ENCODE measurements at regions not wholly inside any gene's neighbourhood (a gene's known extent, or its start where the extent isn't known, plus 50 kb on each side); places are given as distances from the start of the nearest gene placed in this dataset.

DNA sequence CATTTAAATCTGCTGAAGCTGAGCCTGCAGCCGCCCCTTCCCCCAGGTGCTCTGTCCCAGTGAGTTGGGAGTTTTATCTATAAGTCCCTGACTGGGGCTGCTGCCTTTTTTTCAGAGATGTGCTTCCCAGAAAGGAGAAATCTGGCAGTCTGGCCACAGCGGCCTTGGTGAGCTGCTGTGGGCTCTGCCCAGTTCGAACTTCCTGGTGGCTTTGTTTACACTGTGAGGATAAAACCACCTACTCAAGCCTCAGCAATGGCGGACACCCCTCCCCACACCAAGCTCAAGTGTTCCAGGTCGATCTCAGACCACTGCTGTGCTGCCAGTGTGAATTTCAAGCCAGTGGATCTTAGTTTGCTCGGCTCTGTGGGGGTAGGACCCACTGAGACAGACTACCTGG is 97.3 kb downstream of the ACAA2 start:
- H3K27me3 ChIP-seq (ENCODE audit: control insufficient read depth, insufficient read depth, low read length): no peaks in the 10 kb centered on the region
- H3K4me3 ChIP-seq (ENCODE audit: low read length): no peak overlapping the region
- H3K36me3 ChIP-seq (ENCODE audit: insufficient read depth, low read length): no peaks in the 10 kb centered on the region
- no peaks in the 10 kb centered on the region for H3K9me3 ChIP-seq (replicated peaks; ENCODE audit: low read length)
- no peak overlapping the region for H3K4me2 ChIP-seq (ENCODE audit: low read length)
- H3K4me1 ChIP-seq (ENCODE audit: control insufficient read depth, insufficient read depth, low read length): no peaks in the 10 kb centered on the region
- H3K9ac ChIP-seq (ENCODE audit: low read depth, low read length): no peak overlapping the region

DNA sequence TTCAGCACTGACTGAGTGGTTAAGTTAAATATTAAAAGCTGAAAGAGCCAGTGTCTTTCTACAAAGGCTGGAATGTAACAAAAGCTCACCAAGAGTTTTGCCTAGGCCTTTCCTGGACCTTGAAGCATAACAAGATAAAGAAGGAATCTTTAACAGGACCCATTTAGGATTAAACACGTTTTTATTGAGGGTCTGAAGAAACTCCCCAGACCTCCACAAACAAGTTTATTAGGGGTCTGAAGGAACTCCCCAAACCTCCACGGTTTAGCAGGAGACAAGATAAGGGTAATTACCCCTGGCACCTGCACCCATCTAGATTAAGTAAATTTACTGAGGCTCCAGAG is 104.0 kb downstream of the ACAA2 start:
- no peak overlapping the region for H3K4me2 ChIP-seq (ENCODE audit: low read length)
- no peaks in the 10 kb centered on the region for H3K36me3 ChIP-seq (ENCODE audit: insufficient read depth, low read length)
- peaks cover 5% of the 10 kb centered on the region for H3K27me3 ChIP-seq (ENCODE audit: control insufficient read depth, insufficient read depth, low read length)
- H3K9ac ChIP-seq (ENCODE audit: low read depth, low read length): no peak overlapping the region
- H3K9me3 ChIP-seq (replicated peaks; ENCODE audit: low read length): no peaks in the 10 kb centered on the region
- no peak overlapping the region for H3K4me3 ChIP-seq (ENCODE audit: low read length)
- H3K4me1 ChIP-seq (ENCODE audit: control insufficient read depth, insufficient read depth, low read length): peaks cover 5% of the 10 kb centered on the region

DNA sequence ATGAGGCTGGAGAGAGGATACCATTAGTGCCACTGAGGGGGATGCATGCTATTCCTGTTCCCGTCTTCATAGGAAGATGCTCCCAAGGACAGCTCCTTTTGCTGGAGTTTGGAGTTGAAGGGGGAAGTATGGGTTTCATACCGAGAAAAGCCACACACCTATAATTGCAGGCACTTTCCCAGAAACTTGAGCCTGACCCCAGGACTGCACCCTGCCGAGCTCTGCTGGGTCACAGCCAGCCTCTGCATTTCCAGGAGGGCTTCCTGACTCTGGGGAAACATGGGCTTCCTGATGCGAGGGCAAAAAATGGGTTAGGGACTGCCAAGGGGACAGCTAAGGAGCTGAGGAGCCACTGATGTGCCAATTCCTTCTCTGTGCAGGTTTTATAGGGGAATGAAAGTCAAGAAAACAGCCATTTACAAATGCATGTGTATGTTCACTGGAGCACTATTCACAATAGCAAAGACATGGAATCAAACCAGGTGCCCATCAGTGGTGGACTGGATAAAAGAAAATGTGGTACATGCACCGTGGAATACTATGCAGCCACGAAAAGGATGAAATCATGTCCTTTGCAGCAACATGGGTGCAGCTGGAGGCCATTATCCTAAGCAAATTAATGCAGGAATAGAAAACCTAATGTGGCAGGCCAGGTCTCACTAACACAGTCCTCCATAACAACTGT is 104.5 kb downstream of the ACAA2 start:
- no peaks in the 10 kb centered on the region for H3K9me3 ChIP-seq (replicated peaks; ENCODE audit: low read length)
- peaks cover 5% of the 10 kb centered on the region for H3K4me1 ChIP-seq (ENCODE audit: control insufficient read depth, insufficient read depth, low read length)
- H3K4me2 ChIP-seq (ENCODE audit: low read length): no peak overlapping the region
- H3K9ac ChIP-seq (ENCODE audit: low read depth, low read length): no peak overlapping the region
- no peak overlapping the region for H3K4me3 ChIP-seq (ENCODE audit: low read length)
- peaks cover 5% of the 10 kb centered on the region for H3K27me3 ChIP-seq (ENCODE audit: control insufficient read depth, insufficient read depth, low read length)
- H3K36me3 ChIP-seq (ENCODE audit: insufficient read depth, low read length): no peaks in the 10 kb centered on the region

DNA sequence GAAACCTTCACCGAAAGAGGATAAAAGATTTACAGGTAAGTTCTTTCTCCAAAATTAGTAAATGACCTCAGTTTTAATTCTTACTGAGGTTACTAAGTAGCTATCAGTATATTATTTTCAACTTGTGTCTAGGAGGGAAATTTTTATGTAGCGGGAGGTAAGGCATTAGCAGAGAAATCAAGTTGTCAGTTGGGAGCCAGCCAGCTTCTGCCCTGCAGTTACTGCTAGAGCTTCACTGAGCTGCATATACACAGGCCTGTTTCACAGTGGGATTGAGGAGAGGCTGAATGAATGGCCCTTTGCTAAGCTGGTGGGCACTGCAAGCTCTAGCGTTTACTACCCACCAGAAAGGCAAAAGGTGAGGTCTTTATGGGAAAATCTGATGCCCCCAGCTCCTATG is 105.7 kb downstream of the ACAA2 start:
- Histone ChIP-seq H3K4me2 (ENCODE audit: low read length) (no peak overlapping the region), H3K27me3 (ENCODE audit: control insufficient read depth, insufficient read depth, low read length) (peaks cover 5% of the 10 kb centered on the region), H3K4me3 (ENCODE audit: low read length) (no peak overlapping the region), H3K9me3 (replicated peaks; ENCODE audit: low read length) (no peaks in the 10 kb centered on the region), H3K36me3 (ENCODE audit: insufficient read depth, low read length) (no peaks in the 10 kb centered on the region), H3K9ac (ENCODE audit: low read depth, low read length) (no peak overlapping the region), H3K4me1 (ENCODE audit: control insufficient read depth, insufficient read depth, low read length) (peaks cover 5% of the 10 kb centered on the region)

DNA sequence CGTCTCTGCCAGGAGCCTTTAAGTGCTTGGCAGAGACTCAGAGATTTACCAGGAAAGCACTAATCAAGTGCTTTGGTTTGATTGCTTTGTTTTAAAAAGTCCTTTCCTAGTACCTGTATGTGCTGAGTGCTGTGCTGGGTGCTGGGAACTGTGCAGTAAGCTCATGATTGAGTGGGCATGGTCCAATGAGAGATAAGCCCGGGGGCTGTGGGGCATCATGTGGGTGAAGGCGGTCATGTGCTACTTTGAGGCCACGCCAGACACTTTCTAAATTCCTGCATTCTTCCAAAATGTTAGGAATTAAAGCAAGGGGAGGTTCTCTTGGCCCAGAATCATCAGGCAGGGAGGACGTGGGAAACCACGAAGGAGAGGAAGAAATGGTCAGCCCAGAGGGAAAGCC is 109.0 kb downstream of the ACAA2 start:
- H3K4me1 ChIP-seq (ENCODE audit: control insufficient read depth, insufficient read depth, low read length): peaks cover 5% of the 10 kb centered on the region
- H3K4me2 ChIP-seq (ENCODE audit: low read length): no peak overlapping the region
- no peaks in the 10 kb centered on the region for H3K9me3 ChIP-seq (replicated peaks; ENCODE audit: low read length)
- H3K27me3 ChIP-seq (ENCODE audit: control insufficient read depth, insufficient read depth, low read length): no peaks in the 10 kb centered on the region
- H3K4me3 ChIP-seq (ENCODE audit: low read length): no peak overlapping the region
- H3K9ac ChIP-seq (ENCODE audit: low read depth, low read length): no peak overlapping the region
- no peaks in the 10 kb centered on the region for H3K36me3 ChIP-seq (ENCODE audit: insufficient read depth, low read length)

DNA sequence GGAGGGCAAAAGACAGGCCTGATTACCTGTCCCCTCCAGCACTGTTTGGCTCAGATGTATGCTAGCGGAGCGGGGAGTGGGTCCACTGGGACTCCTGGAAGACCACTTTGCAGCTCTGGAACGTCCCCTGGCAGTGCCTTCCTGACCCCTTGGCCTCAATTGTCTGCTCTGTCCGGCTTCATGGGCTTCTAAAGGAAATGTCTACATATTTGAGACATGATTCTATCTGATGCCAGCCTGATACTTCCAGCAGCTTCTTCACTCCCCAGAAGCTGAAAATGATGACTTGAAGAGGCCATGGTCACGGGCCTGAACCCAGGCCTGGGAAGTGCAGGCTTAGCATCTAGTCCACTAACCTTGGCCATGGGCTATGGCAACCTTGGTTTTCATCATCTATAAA is 112.1 kb downstream of the ACAA2 start:
- Histone ChIP-seq H3K27me3 (ENCODE audit: control insufficient read depth, insufficient read depth, low read length) (no peaks in the 10 kb centered on the region), H3K4me3 (ENCODE audit: low read length) (no peak overlapping the region), H3K9me3 (replicated peaks; ENCODE audit: low read length) (no peaks in the 10 kb centered on the region), H3K9ac (ENCODE audit: low read depth, low read length) (no peak overlapping the region), H3K4me1 (ENCODE audit: control insufficient read depth, insufficient read depth, low read length) (peaks cover 12% of the 10 kb centered on the region), H3K36me3 (ENCODE audit: insufficient read depth, low read length) (no peaks in the 10 kb centered on the region), H3K4me2 (ENCODE audit: low read length) (no peak overlapping the region)

DNA sequence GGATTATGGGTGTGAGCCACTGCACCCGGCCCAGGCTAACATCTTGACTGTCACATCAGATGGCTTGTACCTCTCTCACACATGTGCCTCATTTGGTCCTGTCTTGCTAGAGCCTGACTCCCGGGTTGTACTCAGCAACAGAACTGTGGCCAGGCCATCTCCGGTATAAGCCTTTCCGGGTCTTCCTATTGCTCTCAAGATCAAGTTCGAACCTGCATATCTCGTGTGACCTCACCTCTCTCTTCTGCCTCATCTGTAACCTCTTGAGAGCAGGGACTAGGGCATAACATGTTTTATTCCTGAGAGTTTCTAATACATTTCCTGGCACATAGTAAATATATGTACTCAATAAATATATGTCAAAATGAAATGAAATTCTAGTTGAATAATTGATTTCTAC is 114.0 kb downstream of the ACAA2 start:
- Histone ChIP-seq H3K4me1 (ENCODE audit: control insufficient read depth, insufficient read depth, low read length) (peaks cover 12% of the 10 kb centered on the region), H3K4me2 (ENCODE audit: low read length) (no peak overlapping the region), H3K9me3 (replicated peaks; ENCODE audit: low read length) (no peaks in the 10 kb centered on the region), H3K9ac (ENCODE audit: low read depth, low read length) (no peak overlapping the region), H3K36me3 (ENCODE audit: insufficient read depth, low read length) (no peaks in the 10 kb centered on the region), H3K27me3 (ENCODE audit: control insufficient read depth, insufficient read depth, low read length) (no peaks in the 10 kb centered on the region), H3K4me3 (ENCODE audit: low read length) (no peak overlapping the region)

DNA sequence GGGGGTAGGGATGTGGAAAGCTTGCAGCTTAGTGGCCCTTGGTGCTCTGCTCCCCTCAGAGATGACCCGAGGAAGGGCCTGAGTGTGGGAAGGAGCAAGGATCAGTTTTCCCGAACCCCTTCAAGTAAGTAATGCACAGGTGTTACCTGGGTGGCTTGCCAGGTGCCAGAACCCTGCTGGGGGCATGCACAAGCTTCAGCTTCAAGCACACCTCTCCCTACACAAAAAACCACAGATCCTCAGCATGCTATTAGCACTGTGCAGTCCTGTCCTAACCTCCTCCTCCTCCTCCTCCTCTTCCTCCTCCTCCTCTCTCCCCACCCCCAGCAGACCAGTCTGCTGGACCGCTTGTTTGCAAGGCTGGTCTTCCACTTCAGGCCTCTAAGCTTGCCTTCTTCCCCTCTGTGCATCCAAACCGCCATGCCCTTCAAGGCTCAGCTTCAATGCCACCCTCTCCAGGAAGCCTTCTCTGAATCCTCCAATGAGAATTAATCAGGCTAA is 114.8 kb downstream of the ACAA2 start:
- H3K9ac ChIP-seq (ENCODE audit: low read depth, low read length): no peak overlapping the region
- peaks cover 12% of the 10 kb centered on the region for H3K4me1 ChIP-seq (ENCODE audit: control insufficient read depth, insufficient read depth, low read length)
- H3K4me3 ChIP-seq (ENCODE audit: low read length): no peak overlapping the region
- no peaks in the 10 kb centered on the region for H3K27me3 ChIP-seq (ENCODE audit: control insufficient read depth, insufficient read depth, low read length)
- no peaks in the 10 kb centered on the region for H3K9me3 ChIP-seq (replicated peaks; ENCODE audit: low read length)
- no peak overlapping the region for H3K4me2 ChIP-seq (ENCODE audit: low read length)
- H3K36me3 ChIP-seq (ENCODE audit: insufficient read depth, low read length): no peaks in the 10 kb centered on the region

DNA sequence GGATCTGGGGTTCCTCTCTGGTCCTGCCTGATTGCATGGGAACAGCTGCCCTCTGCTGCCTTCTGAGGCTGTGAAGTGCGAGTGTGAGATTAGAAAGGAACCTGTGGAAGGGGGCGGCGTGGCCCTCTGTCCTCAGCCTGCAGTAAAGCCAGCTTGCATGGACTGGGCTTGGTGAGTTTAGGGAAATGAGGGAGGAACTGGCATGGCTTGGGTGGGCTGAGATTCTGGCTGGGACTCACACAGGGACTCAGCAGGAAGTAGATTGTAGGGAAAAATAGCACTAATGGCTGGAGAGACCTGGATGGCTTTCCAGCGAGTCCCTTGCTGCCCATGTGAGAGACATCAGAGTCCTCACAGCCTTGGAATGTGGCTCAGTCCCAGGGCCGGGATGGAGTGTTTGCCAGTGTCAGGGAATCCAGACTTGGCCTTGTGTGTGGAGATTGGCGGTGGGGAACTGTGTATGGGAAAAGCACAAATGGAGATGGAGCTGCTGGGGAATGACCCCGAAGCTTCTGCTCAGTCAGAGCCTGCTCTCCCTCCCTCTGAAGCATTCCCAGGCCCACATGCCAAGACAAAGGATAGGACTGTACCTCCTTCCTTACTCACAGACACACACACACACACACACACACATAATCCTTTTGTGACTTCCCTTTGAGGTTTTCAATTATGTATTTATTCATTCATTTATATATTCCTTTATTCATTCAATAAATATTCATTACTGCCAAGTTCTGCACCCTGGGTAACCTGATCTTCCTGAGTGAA is 115.4 kb downstream of the ACAA2 start:
- no peak overlapping the region for H3K4me2 ChIP-seq (ENCODE audit: low read length)
- H3K4me3 ChIP-seq (ENCODE audit: low read length): no peak overlapping the region
- no peaks in the 10 kb centered on the region for H3K9me3 ChIP-seq (replicated peaks; ENCODE audit: low read length)
- no peaks in the 10 kb centered on the region for H3K27me3 ChIP-seq (ENCODE audit: control insufficient read depth, insufficient read depth, low read length)
- no peak overlapping the region for H3K9ac ChIP-seq (ENCODE audit: low read depth, low read length)
- peaks cover 12% of the 10 kb centered on the region for H3K4me1 ChIP-seq (ENCODE audit: control insufficient read depth, insufficient read depth, low read length)
- H3K36me3 ChIP-seq (ENCODE audit: insufficient read depth, low read length): no peaks in the 10 kb centered on the region

DNA sequence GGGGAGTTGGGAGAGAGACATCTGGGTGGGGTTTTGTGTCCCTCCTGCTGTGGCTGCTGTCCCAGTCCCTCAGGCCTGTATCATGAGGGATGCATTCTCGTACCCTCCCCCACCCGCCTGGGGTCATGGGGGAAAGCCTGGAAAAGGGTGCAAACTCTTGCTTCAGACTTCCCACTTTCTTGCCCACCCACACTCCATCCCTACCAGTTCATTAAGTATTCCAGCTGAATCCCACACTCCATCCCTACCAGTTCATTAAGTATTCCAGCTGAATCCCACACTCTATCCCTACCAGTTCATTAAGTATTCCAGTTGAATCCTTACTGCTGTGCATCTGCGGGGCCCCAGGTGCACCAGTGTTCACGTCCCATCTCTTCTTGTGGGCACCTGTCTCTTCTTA is 116.3 kb downstream of the ACAA2 start:
- Histone ChIP-seq H3K4me1 (ENCODE audit: control insufficient read depth, insufficient read depth, low read length) (peaks cover 14% of the 10 kb centered on the region), H3K4me2 (ENCODE audit: low read length) (no peak overlapping the region), H3K9me3 (replicated peaks; ENCODE audit: low read length) (no peaks in the 10 kb centered on the region), H3K9ac (ENCODE audit: low read depth, low read length) (no peak overlapping the region), H3K27me3 (ENCODE audit: control insufficient read depth, insufficient read depth, low read length) (no peaks in the 10 kb centered on the region), H3K4me3 (ENCODE audit: low read length) (no peak overlapping the region), H3K36me3 (ENCODE audit: insufficient read depth, low read length) (no peaks in the 10 kb centered on the region)

DNA sequence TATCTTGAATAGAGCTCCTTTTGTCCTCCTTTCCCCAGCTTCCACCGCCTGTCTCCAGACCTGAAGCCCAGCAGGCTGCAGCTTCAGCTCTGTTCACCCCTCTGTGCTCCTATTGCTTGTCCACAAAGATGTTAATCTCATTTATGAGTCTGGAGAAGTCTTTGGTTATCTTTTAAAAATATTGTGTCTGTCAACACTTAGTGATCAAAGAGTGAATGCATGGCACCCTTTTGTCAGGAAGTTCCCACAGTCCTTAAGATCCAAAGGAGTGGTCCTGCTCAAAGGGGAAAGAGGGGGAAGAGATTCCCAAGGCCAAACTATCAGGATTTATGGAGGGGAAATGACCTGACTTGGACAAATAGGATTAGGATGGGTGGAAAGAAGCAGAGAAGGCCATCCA is 118.9 kb downstream of the ACAA2 start:
- Histone ChIP-seq H3K27me3 (ENCODE audit: control insufficient read depth, insufficient read depth, low read length) (no peaks in the 10 kb centered on the region), H3K36me3 (ENCODE audit: insufficient read depth, low read length) (no peaks in the 10 kb centered on the region), H3K4me1 (ENCODE audit: control insufficient read depth, insufficient read depth, low read length) (peaks cover 38% of the 10 kb centered on the region), H3K4me3 (ENCODE audit: low read length) (no peak overlapping the region), H3K9me3 (replicated peaks; ENCODE audit: low read length) (no peaks in the 10 kb centered on the region), H3K4me2 (ENCODE audit: low read length) (no peak overlapping the region), H3K9ac (ENCODE audit: low read depth, low read length) (no peak overlapping the region)

DNA sequence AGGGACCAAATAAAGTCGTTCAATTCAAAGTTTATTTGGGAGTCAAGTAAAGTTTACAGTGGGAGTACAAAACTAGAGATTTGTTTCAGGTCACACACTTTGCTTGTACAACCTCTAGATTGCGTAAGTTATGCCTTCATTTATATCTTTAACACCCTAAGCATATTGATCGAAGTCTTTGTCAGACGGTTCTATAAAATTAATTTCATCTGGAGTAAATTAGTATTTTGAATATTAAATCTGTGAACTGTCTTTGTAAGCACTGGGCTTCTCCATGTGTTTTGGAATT is 119.7 kb downstream of the ACAA2 start:
- Histone ChIP-seq H3K9ac (ENCODE audit: low read depth, low read length) (no peak overlapping the region), H3K9me3 (replicated peaks; ENCODE audit: low read length) (peaks cover 4% of the 10 kb centered on the region), H3K4me3 (ENCODE audit: low read length) (no peak overlapping the region)

More for the DNA sequence above, 119.7 kb downstream of the ACAA2 start:
- Histone ChIP-seq H3K36me3 (ENCODE audit: insufficient read depth, low read length) (no peaks in the 10 kb centered on the region), H3K27me3 (ENCODE audit: control insufficient read depth, insufficient read depth, low read length) (no peaks in the 10 kb centered on the region), H3K4me1 (ENCODE audit: control insufficient read depth, insufficient read depth, low read length) (peaks cover 38% of the 10 kb centered on the region), H3K4me2 (ENCODE audit: low read length) (no peak overlapping the region)
